Testis (tissue), 2 donors: ENCODE measurements at regions not wholly inside any gene's neighbourhood (a gene's known extent, or its start where the extent isn't known, plus 50 kb on each side); places are given as distances from the start of the nearest gene placed in this dataset.

ENCODE experiments used
- CTCF ChIP-seq, 3 experiments: fragments of 450-650 bp in 2 of 3; fragments of 200-600 bp in 1 of 3; sonication (generic) in 1 of 3; IDR thresholded peaks; one replicate each; pipeline ENCODE4 v1.5.1; 2016 to 2019; ENCODE audit warnings: antibody characterized with exemption in 3 of 3, mild to moderate bottlenecking in 2 of 3, moderate library complexity in 1 of 3
- POLR2A ChIP-seq: fragments of 450-650 bp; IDR thresholded peaks from one replicate; pipeline ENCODE4 v1.6.1; 2017; ENCODE audit warnings: antibody characterized with exemption, mild to moderate bottlenecking, moderate library complexity

GRCh38 chr15:94889153-94889552 is 657.8 kb downstream of the MCTP2 start:
- TF ChIP-seq CTCF (IDR thresholded peaks at IDR 0.05) = no peak
- TF ChIP-seq POLR2A = no peak
